Ascending aorta (tissue), 2 donors: ENCODE measurements at regions not wholly inside any gene's neighbourhood (a gene's known extent, or its start where the extent isn't known, plus 50 kb on each side); places are given as distances from the start of the nearest gene placed in this dataset.

Experiments used
- DNase-seq, 2 donors: peaks; one replicate each; pipeline ENCODE4 v3.0.0-alpha.2; 2019; ENCODE audit warnings: low spot score in 2 of 2
- H3K27ac ChIP-seq, 2 donors: fragments of 200-600 bp; sonication (generic); one replicate each; pipeline ENCODE4 v1.5.1; 2016 to 2017; ENCODE audit warnings: mild to moderate bottlenecking in 1 of 2
- H3K27me3 ChIP-seq: fragments of 200-600 bp; sonication (generic); one replicate; pipeline ENCODE4 v1.5.1; 2017
- H3K36me3 ChIP-seq, 2 donors: fragments of 200-600 bp; sonication (generic); one replicate each; pipeline ENCODE4 v1.5.1; 2016
- H3K4me1 ChIP-seq, 2 donors: fragments of 200-600 bp; sonication (generic); one replicate each; pipeline ENCODE4 v1.5.1; 2016 to 2017; ENCODE audit warnings: mild to moderate bottlenecking in 1 of 2
- H3K4me3 ChIP-seq, 2 donors: fragments of 200-600 bp; sonication (generic); one replicate each; pipeline ENCODE4 v1.5.1; 2016 to 2017; ENCODE audit warnings: mild to moderate bottlenecking in 1 of 2
- H3K9me3 ChIP-seq, 2 donors: fragments of 200-600 bp; sonication (generic); one replicate each; pipeline ENCODE4 v1.5.1; 2016
- intact Hi-C: fragments of 100-400 bp; cut with DNase I; formaldehyde crosslinking; loops from one replicate; pipeline ENCODE4 v1.15.1; 2023
- TF ChIP-seq, protein P1 (sequence below), 3 experiments: fragments of 200-600 bp in 2 of 3; fragments of 450-650 bp in 1 of 3; sonication (generic) in 2 of 3; IDR thresholded peaks; one replicate each; pipeline ENCODE4 v1.5.1; 2016 to 2019; ENCODE audit warnings: antibody characterized with exemption in 3 of 3, mild to moderate bottlenecking in 1 of 3, moderate library complexity in 1 of 3

DNA sequence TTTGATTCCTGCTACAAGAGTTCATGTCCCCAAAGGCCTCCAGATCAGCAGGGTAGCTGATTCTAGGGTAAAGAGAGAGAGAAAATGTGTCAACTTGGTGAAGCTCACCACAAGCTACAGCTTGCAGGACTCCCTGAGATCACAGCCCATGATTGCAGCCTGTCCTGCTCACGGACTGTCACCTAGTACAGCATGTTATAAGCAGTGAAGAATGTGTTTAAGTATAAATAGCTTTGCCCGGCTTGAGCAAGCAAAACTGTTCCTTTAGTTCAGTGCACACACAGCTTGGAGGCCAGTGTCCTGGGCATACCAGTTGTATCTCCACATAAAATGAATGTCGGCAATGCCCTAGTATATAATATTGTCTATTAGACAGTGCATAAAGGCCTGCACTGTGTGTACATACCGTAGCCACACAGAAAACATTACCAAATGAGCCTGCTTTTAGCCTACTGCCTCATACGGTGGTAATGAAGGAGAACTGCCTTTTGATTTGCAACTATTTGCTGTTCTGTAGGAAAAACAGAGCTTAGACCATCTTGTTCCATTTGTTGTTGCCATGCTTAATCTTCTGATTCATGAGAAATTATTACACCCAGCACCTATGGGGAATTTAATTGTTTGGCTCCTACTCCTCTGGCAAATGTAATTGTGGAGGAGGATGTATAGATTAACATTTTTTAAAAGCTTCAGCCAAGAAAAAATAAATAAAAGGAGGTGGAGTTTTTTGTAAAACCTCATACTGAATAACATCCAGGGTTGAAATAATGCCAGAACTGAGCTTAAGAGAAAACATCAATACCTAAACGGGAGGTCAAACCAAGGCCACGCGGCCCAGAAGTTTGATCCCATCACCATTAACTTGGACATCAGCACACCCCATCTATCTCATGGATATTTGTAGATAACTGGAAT lies 108.1 kb upstream of the G2E3 start:
- Histone ChIP-seq H3K4me1 (no peaks in the 10 kb centered on the region), H3K27ac (no peak overlapping the region), H3K27me3 (no peaks in the 10 kb centered on the region), H3K9me3 (no peaks in the 10 kb centered on the region), H3K4me3 (no peak overlapping the region), H3K36me3 (no peaks in the 10 kb centered on the region)
- no peak for DNase-seq
- TF ChIP-seq, protein P1, sequence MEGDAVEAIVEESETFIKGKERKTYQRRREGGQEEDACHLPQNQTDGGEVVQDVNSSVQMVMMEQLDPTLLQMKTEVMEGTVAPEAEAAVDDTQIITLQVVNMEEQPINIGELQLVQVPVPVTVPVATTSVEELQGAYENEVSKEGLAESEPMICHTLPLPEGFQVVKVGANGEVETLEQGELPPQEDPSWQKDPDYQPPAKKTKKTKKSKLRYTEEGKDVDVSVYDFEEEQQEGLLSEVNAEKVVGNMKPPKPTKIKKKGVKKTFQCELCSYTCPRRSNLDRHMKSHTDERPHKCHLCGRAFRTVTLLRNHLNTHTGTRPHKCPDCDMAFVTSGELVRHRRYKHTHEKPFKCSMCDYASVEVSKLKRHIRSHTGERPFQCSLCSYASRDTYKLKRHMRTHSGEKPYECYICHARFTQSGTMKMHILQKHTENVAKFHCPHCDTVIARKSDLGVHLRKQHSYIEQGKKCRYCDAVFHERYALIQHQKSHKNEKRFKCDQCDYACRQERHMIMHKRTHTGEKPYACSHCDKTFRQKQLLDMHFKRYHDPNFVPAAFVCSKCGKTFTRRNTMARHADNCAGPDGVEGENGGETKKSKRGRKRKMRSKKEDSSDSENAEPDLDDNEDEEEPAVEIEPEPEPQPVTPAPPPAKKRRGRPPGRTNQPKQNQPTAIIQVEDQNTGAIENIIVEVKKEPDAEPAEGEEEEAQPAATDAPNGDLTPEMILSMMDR (IDR thresholded peaks at IDR 0.05), result no peak
- intact Hi-C loops, result no loop called here

DNA sequence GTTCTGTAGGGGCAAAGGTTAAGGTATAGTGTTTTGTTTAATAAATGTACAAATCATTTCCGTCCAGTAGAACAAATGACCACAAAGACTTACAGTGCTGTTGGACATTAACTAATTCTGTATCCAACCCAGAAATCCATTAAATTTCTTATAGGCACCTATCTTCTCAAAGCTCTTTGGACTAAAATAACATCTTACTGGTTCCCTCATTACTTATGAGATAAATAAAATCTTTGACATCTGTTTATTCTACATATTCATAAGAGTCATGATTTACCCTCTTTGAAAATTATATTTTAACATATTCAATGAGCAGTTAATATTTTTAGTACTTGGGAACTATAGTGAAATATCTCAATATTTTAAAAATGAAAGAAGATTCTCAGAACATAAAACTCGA lies 102.7 kb upstream of the G2E3 start:
- DNase-seq, result no peak
- no peak overlapping the region for H3K4me3 ChIP-seq
- H3K36me3 ChIP-seq, result no peaks in the 10 kb centered on the region
- TF ChIP-seq, protein P1 (IDR thresholded peaks at IDR 0.05), result no peak
- intact Hi-C loops, result no loop called here
- no peaks in the 10 kb centered on the region for H3K4me1 ChIP-seq
- H3K9me3 ChIP-seq, result no peaks in the 10 kb centered on the region
- H3K27me3 ChIP-seq, result no peaks in the 10 kb centered on the region
- H3K27ac ChIP-seq, result no peak overlapping the region

DNA sequence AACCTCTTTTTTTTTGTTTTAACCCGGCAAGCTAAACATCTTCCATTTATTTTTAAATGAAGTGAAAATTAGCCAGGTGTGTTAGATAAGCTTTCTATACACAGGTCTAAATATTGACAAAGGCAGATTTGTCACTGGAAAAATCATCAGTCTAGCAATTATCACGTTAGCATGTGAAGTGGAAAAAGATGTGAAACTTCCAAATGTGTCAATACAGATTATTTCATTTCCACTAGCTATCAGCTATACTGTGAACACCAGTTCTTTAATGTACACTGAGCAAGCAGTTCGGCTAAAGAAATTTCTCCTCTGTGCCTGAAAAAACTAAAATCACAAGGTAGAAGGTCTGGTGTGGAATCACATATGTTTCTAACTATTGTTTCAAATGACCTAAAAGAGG lies 96.6 kb upstream of the G2E3 start:
- H3K36me3 ChIP-seq, result no peaks in the 10 kb centered on the region
- no peaks in the 10 kb centered on the region for H3K27me3 ChIP-seq
- TF ChIP-seq, protein P1 (IDR thresholded peaks at IDR 0.05), result no peak
- DNase-seq, result no peak
- H3K4me3 ChIP-seq, result no peak overlapping the region
- H3K4me1 ChIP-seq, result no peaks in the 10 kb centered on the region
- H3K27ac ChIP-seq, result no peak overlapping the region
- H3K9me3 ChIP-seq, result no peaks in the 10 kb centered on the region
- intact Hi-C loops, result no loop called here

DNA sequence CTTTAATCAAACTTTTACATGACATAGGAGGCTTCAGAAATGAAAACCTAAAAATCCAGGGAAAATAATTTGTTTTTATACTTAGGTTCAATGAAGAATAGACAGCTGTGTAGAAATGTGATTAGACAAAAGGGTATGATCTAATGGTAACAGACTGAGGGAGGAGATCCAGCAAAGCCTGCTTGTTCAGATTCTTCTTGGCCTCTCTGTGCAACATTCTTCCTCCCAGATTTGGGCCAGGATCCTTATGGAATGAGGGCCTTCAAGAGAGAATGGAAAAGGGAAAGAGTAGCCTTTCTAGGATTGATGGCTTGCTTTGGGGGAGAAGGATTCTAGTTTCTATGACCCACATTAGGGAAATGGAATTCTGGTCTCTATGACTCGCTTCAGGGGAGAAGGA lies 94.5 kb upstream of the G2E3 start:
- no peaks in the 10 kb centered on the region for H3K27me3 ChIP-seq
- no peaks in the 10 kb centered on the region for H3K9me3 ChIP-seq
- no peak overlapping the region for H3K4me3 ChIP-seq
- no peaks in the 10 kb centered on the region for H3K36me3 ChIP-seq
- TF ChIP-seq, protein P1 (IDR thresholded peaks at IDR 0.05), result no peak
- intact Hi-C loops, result no loop called here
- H3K27ac ChIP-seq, result no peak overlapping the region
- H3K4me1 ChIP-seq, result no peaks in the 10 kb centered on the region
- DNase-seq, result no peak

DNA sequence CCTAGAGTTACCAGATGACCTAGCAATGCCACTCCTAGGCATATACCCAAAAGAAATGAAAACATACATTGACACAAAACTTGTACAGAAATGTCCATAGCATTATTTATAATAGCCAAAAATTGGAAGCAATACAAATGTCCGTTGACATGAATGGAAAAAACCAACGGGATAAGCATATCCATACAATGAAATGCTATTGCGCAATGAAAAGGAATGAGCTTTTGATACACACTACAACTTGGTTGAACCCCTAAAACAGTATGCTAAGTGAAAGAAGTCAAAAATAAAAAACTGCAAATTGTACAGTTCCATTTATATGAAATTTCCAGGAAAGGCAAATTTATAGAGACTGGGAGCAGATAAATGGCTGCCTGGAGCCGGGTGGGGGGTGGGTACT lies 90.6 kb upstream of the G2E3 start:
- intact Hi-C loops, result no loop called here
- H3K36me3 ChIP-seq, result no peaks in the 10 kb centered on the region
- no peak overlapping the region for H3K27ac ChIP-seq

More for the DNA sequence above, 90.6 kb upstream of the G2E3 start:
- Histone ChIP-seq H3K27me3 (no peaks in the 10 kb centered on the region), H3K4me3 (no peak overlapping the region), H3K4me1 (no peaks in the 10 kb centered on the region), H3K9me3 (no peaks in the 10 kb centered on the region)
- no peak for DNase-seq
- TF ChIP-seq, protein P1 (IDR thresholded peaks at IDR 0.05), result no peak
